ENCODE measurements at regions not wholly inside any gene's neighbourhood (a gene's known extent, or its start where the extent isn't known, plus 50 kb on each side); places are given as distances from the start of the nearest gene placed in this dataset.

DNA sequence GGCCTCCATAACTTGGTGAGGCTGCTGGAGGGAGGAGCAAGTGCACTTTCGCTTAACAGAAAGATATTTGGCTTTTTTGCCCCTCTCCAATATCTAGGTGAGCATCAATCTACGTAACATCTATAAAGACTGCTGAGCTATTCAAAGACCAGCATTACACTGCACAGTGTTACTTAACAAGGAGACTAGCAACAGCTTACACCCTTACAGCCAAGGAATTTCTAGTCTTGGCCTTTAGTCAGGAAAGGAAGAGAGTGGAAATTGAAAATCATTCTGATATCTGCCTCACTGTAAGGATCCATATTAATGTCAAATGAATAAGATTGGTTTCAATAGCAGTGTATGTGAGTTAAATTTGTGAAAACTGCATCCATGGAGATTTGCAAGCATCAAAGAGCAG is 163.9 kb upstream of the DUSP10 start:
- no peak for FAIRE-seq
- no peak for DNase-seq (ENCODE audit: insufficient read length, low spot score)
- TF ChIP-seq POLR2A (IDR thresholded peaks at IDR 0.05; ENCODE audit: low read depth, low read length), result no peak

DNA sequence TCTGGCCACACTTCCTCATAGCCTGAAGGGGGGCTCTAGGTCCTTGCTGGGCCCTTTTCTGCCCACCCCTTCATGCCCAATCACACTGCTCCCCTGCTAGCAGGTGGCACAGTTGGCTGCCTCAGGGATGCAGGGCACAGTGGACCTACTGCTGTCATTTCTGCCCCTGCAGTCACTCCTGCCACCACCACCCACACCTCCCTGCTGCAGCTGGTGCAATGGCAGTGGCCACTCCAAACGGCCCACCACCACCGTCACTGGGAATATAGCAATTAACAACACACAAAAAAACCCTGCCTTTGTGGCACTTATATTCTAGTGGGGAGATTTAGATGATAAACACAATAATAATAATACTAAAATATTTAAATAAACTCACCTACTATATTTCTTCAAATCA is 162.4 kb upstream of the DUSP10 start:
- DNase-seq (ENCODE audit: insufficient read length, low spot score) (no peak), FAIRE-seq (no peak)
- TF ChIP-seq POLR2A (IDR thresholded peaks at IDR 0.05; ENCODE audit: low read depth, low read length), result no peak

DNA sequence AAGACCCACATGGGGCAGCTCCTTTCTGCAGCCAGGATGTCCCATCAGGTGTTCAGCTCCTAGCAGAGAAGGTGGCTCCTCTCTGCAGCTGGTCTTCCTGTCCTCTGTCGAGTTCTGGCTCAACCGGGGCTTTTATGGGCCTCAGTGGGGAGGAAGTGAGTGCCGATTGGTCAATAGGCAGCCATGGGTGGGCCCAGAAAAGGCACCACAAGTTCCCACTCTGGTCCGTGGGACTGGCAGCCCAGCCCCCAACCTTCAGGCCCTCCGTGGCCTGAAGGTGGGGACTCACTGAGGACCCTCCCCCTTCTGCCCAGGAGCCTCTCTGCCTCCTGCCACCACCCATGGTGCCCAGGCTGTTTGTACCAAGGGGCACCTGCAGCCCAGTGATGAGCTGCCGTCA is 161.7 kb upstream of the DUSP10 start:
- DNase-seq (ENCODE audit: insufficient read length, low spot score) (no peak), FAIRE-seq (no peak)
- no peak for TF ChIP-seq POLR2A (IDR thresholded peaks at IDR 0.05; ENCODE audit: low read depth, low read length)

DNA sequence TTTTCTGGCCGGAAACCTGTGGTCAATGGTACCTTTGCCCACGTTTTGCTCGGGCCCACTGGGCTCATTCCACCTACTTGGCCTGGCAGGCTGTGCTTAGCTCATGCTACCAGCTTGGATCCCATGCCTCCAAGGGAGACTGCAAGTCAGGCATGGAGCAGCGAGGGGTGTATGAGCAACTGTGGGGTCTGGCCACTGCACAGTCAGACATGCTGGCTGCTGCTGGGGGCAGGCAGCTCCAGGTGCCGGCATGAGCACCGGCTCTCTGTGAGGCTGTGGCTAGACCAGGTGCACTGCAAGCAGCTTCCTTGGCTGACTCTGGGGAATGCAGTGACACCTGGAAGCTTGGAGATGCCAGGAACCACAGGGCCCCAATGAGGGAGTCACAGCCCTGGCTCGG is 161.1 kb upstream of the DUSP10 start:
- no peak for TF ChIP-seq POLR2A (IDR thresholded peaks at IDR 0.05; ENCODE audit: low read depth, low read length)
- FAIRE-seq (no peak), DNase-seq (ENCODE audit: insufficient read length, low spot score) (no peak)

DNA sequence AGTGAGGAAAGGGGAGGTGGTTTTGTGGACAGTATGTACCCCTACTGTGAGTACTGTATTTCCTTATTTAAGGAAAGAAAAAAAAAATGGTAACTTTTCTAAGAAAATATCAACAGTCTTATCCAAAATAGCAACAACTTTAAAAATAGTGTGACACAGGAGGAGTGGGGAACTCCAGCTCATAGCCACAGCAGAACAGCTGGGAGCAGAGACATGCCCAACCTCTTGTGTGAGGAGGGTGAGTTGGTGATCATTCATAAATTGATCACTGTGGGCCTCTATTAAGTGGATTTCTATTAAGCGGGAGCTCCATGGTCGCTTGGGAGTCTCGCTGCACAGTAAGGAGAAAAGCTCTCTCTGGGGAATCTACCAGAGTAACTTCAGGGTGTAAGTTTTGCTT is 158.8 kb upstream of the DUSP10 start:
- DNase-seq (ENCODE audit: insufficient read length, low spot score) (no peak), FAIRE-seq (no peak)
- TF ChIP-seq POLR2A (IDR thresholded peaks at IDR 0.05; ENCODE audit: low read depth, low read length), result no peak

DNA sequence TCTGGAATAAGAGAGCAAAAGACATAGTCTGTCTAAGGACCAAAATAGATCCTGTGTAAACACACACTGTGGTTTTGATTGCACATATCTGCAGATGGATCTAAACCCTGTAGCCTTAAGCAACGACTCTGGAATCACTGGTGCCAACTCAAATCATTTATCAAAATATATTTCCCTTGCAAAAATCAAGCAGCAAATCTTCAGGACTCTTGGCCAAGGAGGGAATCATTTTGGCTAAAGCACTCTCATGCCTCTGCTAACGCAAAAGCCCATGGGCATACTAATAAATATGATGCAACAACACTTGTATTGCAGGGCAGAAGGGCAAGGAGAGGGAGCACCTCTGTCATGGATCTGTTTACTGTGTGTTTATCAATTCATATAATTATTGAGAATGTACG is 155.4 kb upstream of the DUSP10 start:
- DNase-seq (ENCODE audit: insufficient read length, low spot score) (no peak), FAIRE-seq (peak; percentile 61)
- TF ChIP-seq POLR2A (IDR thresholded peaks at IDR 0.05; ENCODE audit: low read depth, low read length), result no peak

DNA sequence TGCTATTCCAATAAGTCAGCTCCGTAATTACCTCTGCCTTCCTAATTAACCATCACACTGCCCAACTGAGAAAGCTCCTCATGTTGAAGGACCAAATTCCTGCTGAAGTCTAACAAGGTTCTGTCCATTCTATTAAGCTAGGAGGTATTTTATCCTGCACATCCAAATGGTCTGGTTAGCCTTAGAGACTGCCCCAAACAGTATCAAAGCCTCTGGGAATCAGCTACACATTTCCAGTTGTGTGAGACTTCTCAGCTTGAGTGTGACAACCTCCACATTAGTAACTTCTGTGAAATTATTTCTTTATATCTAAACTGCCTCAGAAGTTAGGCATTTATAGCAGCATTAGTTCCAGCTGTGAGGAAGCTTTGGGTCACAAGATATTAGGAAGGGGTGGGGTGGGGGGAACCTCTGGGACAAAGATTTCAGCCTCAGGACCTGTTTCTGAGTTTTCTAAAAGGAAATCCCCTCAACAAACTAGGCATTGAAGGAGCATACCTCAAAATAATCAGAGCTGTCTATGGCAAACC is 150.5 kb upstream of the DUSP10 start:
- DNase-seq (ENCODE audit: insufficient read length, low spot score) (no peak), FAIRE-seq (no peak)
- no peak for TF ChIP-seq POLR2A (IDR thresholded peaks at IDR 0.05; ENCODE audit: low read depth, low read length)

DNA sequence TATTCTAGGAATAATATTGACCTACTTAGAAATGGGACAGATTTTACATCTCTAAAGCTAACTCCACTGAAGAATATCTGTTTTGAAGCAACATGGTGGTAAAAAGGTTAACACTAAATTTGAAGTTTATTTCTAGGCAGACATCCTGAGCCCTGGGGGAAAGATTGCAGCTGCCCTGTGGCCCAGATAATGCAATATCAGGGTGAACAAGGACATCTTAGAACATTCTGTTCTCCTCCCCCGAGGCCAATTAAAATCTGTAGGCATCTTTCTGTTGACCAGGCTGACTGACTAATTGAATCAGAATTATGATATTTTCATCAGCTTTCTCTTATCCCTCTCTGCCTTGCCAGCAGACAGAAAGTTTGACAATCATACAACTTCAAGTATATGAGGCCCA is 149.8 kb upstream of the DUSP10 start:
- DNase-seq (ENCODE audit: insufficient read length, low spot score) (no peak), FAIRE-seq (no peak)
- no peak for TF ChIP-seq POLR2A (IDR thresholded peaks at IDR 0.05; ENCODE audit: low read depth, low read length)

DNA sequence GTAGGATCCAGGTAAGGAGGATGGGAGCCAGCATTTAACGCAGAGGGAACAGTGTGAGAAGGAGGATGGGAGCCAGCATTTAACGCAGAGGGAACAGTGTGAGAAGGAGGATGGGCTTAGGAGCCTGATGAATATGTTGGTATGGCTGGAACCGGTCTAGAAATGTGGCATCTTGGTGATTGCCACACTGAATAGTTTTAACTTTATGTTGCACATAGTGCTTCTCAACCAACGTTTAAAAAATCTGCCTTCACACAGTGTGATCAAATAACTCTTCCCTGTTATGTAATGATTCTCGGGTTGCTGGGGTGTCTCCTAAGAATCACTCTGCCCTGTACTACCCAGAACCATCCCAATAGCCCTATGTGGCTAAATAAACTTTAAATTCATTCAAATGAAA is 146.9 kb upstream of the DUSP10 start:
- DNase-seq (ENCODE audit: insufficient read length, low spot score), result no peak
- TF ChIP-seq POLR2A (IDR thresholded peaks at IDR 0.05; ENCODE audit: low read depth, low read length), result no peak

DNA sequence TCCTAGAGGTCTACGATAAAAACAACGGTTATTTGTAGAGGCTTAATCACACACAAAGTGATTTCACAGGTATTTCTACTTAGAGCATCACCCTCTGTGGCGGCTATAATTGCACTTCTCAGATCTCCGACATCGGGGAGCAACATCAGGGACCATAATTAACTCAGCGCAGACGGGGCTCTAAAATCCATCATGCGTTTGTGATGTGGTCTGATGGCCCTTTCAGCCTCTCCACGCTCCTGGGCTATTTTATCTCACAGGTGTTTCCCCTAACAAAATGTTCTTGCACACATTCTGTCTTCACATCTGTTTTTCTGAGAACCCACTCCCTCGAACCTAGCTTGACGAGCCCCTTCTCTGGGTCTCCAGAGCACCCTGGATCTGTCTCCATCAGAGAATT is 146.3 kb upstream of the DUSP10 start:
- no peak for FAIRE-seq
- TF ChIP-seq POLR2A (IDR thresholded peaks at IDR 0.05; ENCODE audit: low read depth, low read length), result no peak
- no peak for DNase-seq (ENCODE audit: insufficient read length, low spot score)

More for the DNA sequence above, 146.9 kb upstream of the DUSP10 start:
- no peak for FAIRE-seq

DNA sequence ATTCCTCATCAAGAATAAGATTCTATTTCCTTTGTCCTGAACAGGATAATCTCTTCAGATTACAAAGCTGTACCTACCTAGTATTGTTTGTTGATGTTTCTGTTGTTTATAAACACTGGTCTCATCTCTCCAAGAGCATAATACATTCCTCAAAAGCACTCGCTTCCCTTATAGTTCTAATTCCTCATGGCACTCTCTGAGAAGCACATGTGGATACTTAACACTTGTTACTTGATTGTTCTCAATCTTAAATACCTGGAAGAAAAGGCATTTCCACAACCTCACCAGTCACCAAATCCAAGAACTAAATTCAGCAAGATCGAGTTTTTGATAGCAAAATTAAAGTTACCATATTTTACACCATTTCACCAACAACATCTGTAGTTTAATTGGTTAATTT is 145.9 kb upstream of the DUSP10 start:
- DNase-seq (ENCODE audit: insufficient read length, low spot score) (no peak), FAIRE-seq (no peak)
- no peak for TF ChIP-seq POLR2A (IDR thresholded peaks at IDR 0.05; ENCODE audit: low read depth, low read length)

DNA sequence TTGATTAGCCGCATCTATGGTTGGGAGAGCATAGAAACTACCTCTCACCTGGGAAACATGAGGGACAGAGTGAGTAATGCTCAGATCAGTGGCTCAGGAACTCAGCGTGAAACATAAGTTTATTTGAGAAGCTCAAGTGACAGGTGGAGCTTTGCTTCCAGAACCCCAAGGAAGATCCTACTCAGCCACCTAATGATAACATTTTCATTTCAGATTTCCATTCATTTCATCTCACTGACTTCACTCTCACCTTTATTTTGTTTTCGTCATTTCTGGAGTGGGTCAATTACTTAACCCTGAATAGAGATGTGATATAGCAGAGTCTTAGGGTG is 145.5 kb upstream of the DUSP10 start:
- no peak for TF ChIP-seq POLR2A (IDR thresholded peaks at IDR 0.05; ENCODE audit: low read depth, low read length)
- FAIRE-seq (no peak), DNase-seq (ENCODE audit: insufficient read length, low spot score) (no peak)

DNA sequence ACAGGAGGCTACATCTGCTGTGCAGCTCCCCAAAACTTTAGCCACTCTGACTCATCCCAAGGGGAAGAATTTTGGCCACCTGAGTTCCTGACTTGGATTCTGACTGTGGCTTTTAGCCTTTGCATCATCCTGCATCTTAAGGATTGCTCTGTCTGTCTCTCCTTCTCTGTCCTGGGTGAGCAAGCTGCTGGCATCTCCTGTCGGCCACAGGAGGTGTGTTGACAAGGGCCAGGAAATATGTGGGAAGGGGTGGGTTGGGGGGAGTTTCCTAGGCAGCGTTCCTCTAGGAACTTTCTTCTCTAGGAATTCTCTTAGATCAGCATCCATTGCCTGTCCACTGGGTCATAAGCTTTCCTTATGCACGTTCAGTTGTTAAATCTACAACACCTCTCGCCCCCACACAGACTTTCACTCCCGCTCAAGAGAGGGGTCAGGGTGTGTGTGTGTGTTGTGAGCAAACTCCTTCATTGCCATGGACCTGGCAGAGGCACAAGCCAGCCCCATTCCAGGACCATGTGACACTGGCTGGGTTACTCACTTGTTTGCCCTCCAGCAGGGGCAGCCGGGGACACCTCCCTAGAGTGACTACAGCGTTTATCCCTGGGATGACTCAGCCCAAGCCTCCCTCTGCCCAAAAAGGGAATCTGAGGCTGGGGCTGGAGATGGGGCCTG is 145.0 kb upstream of the DUSP10 start:
- DNase-seq (ENCODE audit: insufficient read length, low spot score) (peak; percentile 76), FAIRE-seq (peak; percentile 73)
- TF ChIP-seq POLR2A (IDR thresholded peaks at IDR 0.05; ENCODE audit: low read depth, low read length), result no peak

DNA sequence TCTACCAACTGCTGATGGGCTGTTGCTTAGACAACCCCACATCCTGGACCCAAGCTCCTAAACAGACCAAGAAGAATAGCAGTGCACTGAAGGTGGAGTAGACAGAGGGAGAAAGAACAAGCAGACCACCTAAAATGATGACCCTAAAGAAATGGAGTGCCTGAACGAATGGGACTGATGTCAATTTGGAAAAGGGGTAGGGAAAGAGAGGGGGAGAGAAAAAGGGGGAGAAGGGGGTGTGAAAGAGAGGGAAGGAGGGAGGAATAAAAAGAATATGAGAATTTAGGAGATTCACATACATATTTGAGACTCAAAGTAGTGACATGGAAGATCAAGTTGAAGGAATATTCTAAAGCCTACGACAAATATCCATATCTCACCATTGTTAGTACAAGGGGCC is 144.4 kb upstream of the DUSP10 start:
- DNase-seq (ENCODE audit: insufficient read length, low spot score) (no peak), FAIRE-seq (no peak)
- TF ChIP-seq POLR2A (IDR thresholded peaks at IDR 0.05; ENCODE audit: low read depth, low read length), result no peak

DNA sequence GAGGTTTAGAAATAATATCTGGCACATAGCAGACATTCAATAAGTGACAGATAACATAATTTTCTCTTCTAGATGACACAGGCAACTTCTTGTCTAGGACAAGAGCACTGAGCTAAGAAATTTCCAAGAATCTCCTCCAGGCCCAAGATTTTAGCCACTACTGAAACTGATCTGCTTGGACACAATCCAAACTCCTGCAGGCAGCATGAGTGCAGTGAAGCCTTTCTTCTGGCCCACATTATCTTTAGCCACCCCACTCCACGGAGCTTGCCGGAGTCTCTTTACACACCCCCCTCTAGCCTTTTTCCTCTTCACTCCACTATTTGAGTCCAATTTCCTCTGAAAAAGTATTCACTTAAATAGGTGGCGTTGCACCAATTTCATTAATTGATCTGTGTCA is 142.9 kb upstream of the DUSP10 start:
- no peak for FAIRE-seq

More for the DNA sequence above, 142.9 kb upstream of the DUSP10 start:
- TF ChIP-seq POLR2A (IDR thresholded peaks at IDR 0.05; ENCODE audit: low read depth, low read length), result no peak
- no peak for DNase-seq (ENCODE audit: insufficient read length, low spot score)
